ENCODE measurements at regions not wholly inside any gene's neighbourhood (a gene's known extent, or its start where the extent isn't known, plus 50 kb on each side); places are given as distances from the start of the nearest gene placed in this dataset.

DNA sequence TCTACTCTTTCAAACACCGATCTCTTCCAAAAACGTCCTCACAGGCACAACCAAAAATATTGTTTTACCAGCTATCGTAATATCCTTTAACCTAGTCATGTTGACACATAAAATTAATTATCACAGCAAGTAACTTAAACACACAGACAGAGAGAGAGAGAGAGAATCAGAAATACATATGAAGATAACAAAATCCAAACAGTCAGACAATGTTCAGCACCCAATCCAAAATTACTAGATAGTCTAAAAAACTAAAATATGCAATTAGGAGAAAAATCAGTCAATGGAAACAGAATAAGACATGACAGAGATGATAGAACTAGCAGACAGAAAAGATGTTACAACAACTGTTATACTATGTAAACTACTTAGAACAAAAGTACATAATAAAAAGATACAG lies 537.7 kb downstream of the LMO4 start:
- ChIA-PET POLR2A (no interaction called here), CTCF (no interaction called here)
- no peak overlapping the region for H3K4me3 ChIP-seq (ENCODE audit: low read depth, low read length)
- no peaks in the 10 kb centered on the region for H3K36me3 ChIP-seq (ENCODE audit: control insufficient read depth, insufficient read depth, low read length)
- no peak for DNase-seq (ENCODE audit: low read depth)
- no peaks in the 10 kb centered on the region for H3K27me3 ChIP-seq (ENCODE audit: control insufficient read depth, insufficient read depth, low read length)
- TF ChIP-seq, protein P1, sequence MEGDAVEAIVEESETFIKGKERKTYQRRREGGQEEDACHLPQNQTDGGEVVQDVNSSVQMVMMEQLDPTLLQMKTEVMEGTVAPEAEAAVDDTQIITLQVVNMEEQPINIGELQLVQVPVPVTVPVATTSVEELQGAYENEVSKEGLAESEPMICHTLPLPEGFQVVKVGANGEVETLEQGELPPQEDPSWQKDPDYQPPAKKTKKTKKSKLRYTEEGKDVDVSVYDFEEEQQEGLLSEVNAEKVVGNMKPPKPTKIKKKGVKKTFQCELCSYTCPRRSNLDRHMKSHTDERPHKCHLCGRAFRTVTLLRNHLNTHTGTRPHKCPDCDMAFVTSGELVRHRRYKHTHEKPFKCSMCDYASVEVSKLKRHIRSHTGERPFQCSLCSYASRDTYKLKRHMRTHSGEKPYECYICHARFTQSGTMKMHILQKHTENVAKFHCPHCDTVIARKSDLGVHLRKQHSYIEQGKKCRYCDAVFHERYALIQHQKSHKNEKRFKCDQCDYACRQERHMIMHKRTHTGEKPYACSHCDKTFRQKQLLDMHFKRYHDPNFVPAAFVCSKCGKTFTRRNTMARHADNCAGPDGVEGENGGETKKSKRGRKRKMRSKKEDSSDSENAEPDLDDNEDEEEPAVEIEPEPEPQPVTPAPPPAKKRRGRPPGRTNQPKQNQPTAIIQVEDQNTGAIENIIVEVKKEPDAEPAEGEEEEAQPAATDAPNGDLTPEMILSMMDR (IDR thresholded peaks at IDR 0.05; ENCODE audit: insufficient read depth, low read depth, low read length), result no peak

DNA sequence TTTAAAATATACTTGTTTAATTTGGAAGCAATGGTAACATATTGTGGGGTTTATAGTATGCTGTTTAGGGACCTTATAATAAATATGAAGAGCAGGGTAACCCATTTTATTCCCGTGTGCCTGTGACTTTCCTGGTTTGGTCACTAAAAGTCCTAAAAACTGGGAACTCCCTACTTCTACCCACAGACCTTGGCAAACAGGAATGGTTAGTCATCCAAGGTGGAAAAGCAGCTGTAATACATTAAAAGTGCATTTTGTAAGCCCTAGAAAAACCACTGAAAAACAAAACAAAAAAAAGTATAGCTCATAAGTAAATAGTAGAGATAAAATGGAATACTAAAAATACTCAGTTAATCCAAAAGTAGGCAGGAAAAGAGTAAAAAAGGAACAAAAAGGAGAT lies 538.9 kb downstream of the LMO4 start:
- ChIA-PET POLR2A (no interaction called here), CTCF (no interaction called here)
- Histone ChIP-seq H3K36me3 (ENCODE audit: control insufficient read depth, insufficient read depth, low read length) (no peaks in the 10 kb centered on the region), H3K27me3 (ENCODE audit: control insufficient read depth, insufficient read depth, low read length) (no peaks in the 10 kb centered on the region), H3K4me3 (ENCODE audit: low read depth, low read length) (no peak overlapping the region)
- peak; percentile 26 for DNase-seq (ENCODE audit: low read depth)
- TF ChIP-seq, protein P1 (IDR thresholded peaks at IDR 0.05; ENCODE audit: insufficient read depth, low read depth, low read length), result no peak

GRCh38 chr1:87869567-87869966 lies 540.9 kb downstream of the LMO4 start:
- no peaks in the 10 kb centered on the region for H3K36me3 ChIP-seq (ENCODE audit: control insufficient read depth, insufficient read depth, low read length)
- peak; percentile 54 for DNase-seq (ENCODE audit: low read depth)
- CTCF ChIA-PET, result no interaction called here
- TF ChIP-seq, protein P1 (IDR thresholded peaks at IDR 0.05; ENCODE audit: insufficient read depth, low read depth, low read length), result no peak
- POLR2A ChIA-PET, result no interaction called here
- no peak overlapping the region for H3K4me3 ChIP-seq (ENCODE audit: low read depth, low read length)
- no peaks in the 10 kb centered on the region for H3K27me3 ChIP-seq (ENCODE audit: control insufficient read depth, insufficient read depth, low read length)

DNA sequence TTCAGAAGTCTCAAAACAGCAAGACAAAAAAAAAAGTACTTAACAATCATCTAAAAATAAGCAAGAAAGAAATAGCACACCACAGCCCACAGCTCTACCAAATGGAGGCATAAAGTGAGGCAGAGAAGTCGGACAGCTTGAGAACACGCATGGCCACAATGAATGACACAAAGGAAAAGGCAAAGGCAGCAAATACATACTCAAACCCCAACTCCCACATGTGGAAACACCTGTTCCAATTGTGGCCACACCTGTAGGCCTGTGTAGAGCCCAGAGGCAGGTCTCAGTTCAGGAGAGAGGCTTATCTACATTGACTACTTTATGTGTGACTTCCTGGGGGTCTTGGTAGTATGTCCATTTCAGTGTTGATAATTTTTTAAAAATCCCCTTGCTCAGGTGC lies 543.5 kb downstream of the LMO4 start:
- H3K27me3 ChIP-seq (ENCODE audit: control insufficient read depth, insufficient read depth, low read length), result no peaks in the 10 kb centered on the region
- DNase-seq (ENCODE audit: low read depth), result no peak
- ChIA-PET CTCF (interaction anchor here (0.6 kb wide), 1 partner anchor 538 kb away, joined by 3 read pairs; no protein-coding TSS in a partner anchor), POLR2A (no interaction called here)
- TF ChIP-seq, protein P1 (IDR thresholded peaks at IDR 0.05; ENCODE audit: insufficient read depth, low read depth, low read length), result no peak
- H3K36me3 ChIP-seq (ENCODE audit: control insufficient read depth, insufficient read depth, low read length), result no peaks in the 10 kb centered on the region
- H3K4me3 ChIP-seq (ENCODE audit: low read depth, low read length), result no peak overlapping the region

DNA sequence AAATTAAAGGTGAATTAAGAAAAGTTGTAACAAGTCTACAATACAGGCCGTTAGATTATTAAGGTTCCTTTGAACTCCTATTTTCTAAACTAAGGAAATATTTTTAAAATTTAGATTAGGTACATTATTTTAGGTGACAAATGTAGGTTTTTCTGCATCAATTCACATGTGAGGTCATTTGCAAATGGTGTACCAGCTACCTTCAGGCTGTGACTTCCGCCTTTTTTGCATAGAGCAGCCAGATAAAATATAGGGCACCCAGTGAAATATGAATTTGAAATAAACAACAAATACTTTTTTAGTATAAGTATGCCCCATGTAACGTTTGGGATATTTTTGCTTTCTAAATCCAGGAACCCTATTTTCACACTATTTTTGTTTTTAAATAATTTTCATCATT lies 544.0 kb downstream of the LMO4 start:
- H3K4me3 ChIP-seq (ENCODE audit: low read depth, low read length), result no peak overlapping the region
- TF ChIP-seq, protein P1 (IDR thresholded peaks at IDR 0.05; ENCODE audit: insufficient read depth, low read depth, low read length), result no peak
- DNase-seq (ENCODE audit: low read depth), result no peak
- H3K36me3 ChIP-seq (ENCODE audit: control insufficient read depth, insufficient read depth, low read length), result no peaks in the 10 kb centered on the region
- no peaks in the 10 kb centered on the region for H3K27me3 ChIP-seq (ENCODE audit: control insufficient read depth, insufficient read depth, low read length)
- ChIA-PET CTCF (interaction anchor here (0.6 kb wide), 1 partner anchor 538 kb away, joined by 3 read pairs; no protein-coding TSS in a partner anchor), POLR2A (no interaction called here)
